ENCODE measurements at regions not wholly inside any gene's neighbourhood (a gene's known extent, or its start where the extent isn't known, plus 50 kb on each side); places are given as distances from the start of the nearest gene placed in this dataset.

GRCh38 chr1:165068741-165069140, 287.8 kb downstream of the LMX1A start:
- H3K27me3 ChIP-seq (ENCODE audit: insufficient read depth, low read length), result no peaks in the 10 kb centered on the region
- H3K36me3 Mint-ChIP-seq (ENCODE audit: low read depth, unreplicated experiment), result no peaks in the 10 kb centered on the region
- H2AFZ ChIP-seq (ENCODE audit: low read depth, low read length), result no peak overlapping the region
- no peak overlapping the region for H3K4me3 Mint-ChIP-seq (ENCODE audit: unreplicated experiment)
- TF ChIP-seq EZH2 (IDR thresholded peaks at IDR 0.05; ENCODE audit: insufficient read depth, low read length), result no peak
- no peak for TF ChIP-seq CTCF (IDR thresholded peaks at IDR 0.05; ENCODE audit: insufficient read depth, low read depth, low read length)
- H3K27me3 Mint-ChIP-seq (ENCODE audit: low read depth, unreplicated experiment), result peaks cover 4% of the 10 kb centered on the region
- H3K4me2 ChIP-seq (ENCODE audit: low read length), result no peak overlapping the region
- no peak overlapping the region for H3K27ac Mint-ChIP-seq (ENCODE audit: unreplicated experiment)
- DNase-seq (ENCODE audit: low read depth) (no peak), FAIRE-seq (no peak)
- no peaks in the 10 kb centered on the region for H3K9me3 ChIP-seq (ENCODE audit: insufficient read depth, low read depth, low read length)
- no peak overlapping the region for H3K4me3 ChIP-seq (ENCODE audit: insufficient read depth, low read depth, low read length)
- H3K36me3 ChIP-seq (ENCODE audit: insufficient read depth, low read length), result no peaks in the 10 kb centered on the region
- peaks cover 1% of the 10 kb centered on the region for H3K4me1 Mint-ChIP-seq (ENCODE audit: low read depth, unreplicated experiment)
- H3K9ac ChIP-seq (ENCODE audit: low read length), result no peak overlapping the region
- no peaks in the 10 kb centered on the region for H4K20me1 ChIP-seq (ENCODE audit: insufficient read depth, low read length)
- no peak overlapping the region for H3K27ac ChIP-seq (ENCODE audit: low read depth, low read length)
- no peaks in the 10 kb centered on the region for H3K4me1 ChIP-seq (ENCODE audit: insufficient read depth, low read length)
- no peaks in the 10 kb centered on the region for H3K79me2 ChIP-seq (ENCODE audit: insufficient read depth, low read length)
- no peaks in the 10 kb centered on the region for H3K9me3 Mint-ChIP-seq (ENCODE audit: unreplicated experiment)

- Histone ChIP-seq H4K20me1 (ENCODE audit: insufficient read depth, low read length) (no peaks in the 10 kb centered on the region), H3K9me3 (ENCODE audit: insufficient read depth, low read depth, low read length) (no peaks in the 10 kb centered on the region), H3K27me3 (ENCODE audit: insufficient read depth, low read length) (no peaks in the 10 kb centered on the region), H3K4me1 (ENCODE audit: insufficient read depth, low read length) (no peaks in the 10 kb centered on the region), H3K9ac (ENCODE audit: low read length) (no peak overlapping the region), H3K4me3 (ENCODE audit: insufficient read depth, low read depth, low read length) (no peak overlapping the region), H3K79me2 (ENCODE audit: insufficient read depth, low read length) (no peaks in the 10 kb centered on the region), H3K27ac (ENCODE audit: low read depth, low read length) (no peak overlapping the region), H3K36me3 (ENCODE audit: insufficient read depth, low read length) (no peaks in the 10 kb centered on the region), H2AFZ (ENCODE audit: low read depth, low read length) (no peak overlapping the region), H3K4me2 (ENCODE audit: low read length) (no peak overlapping the region)
- no peaks in the 10 kb centered on the region for H3K9me3 Mint-ChIP-seq (ENCODE audit: unreplicated experiment)
- H3K4me1 Mint-ChIP-seq (ENCODE audit: low read depth, unreplicated experiment), result peaks cover 1% of the 10 kb centered on the region
- FAIRE-seq (no peak), DNase-seq (ENCODE audit: low read depth) (no peak)
- H3K27ac Mint-ChIP-seq (ENCODE audit: unreplicated experiment), result no peak overlapping the region
- H3K4me3 Mint-ChIP-seq (ENCODE audit: unreplicated experiment), result no peak overlapping the region
- H3K27me3 Mint-ChIP-seq (ENCODE audit: low read depth, unreplicated experiment), result peaks cover 4% of the 10 kb centered on the region
- TF ChIP-seq EZH2 (IDR thresholded peaks at IDR 0.05; ENCODE audit: insufficient read depth, low read length) (no peak), CTCF (IDR thresholded peaks at IDR 0.05; ENCODE audit: insufficient read depth, low read depth, low read length) (no peak)
- H3K36me3 Mint-ChIP-seq (ENCODE audit: low read depth, unreplicated experiment), result no peaks in the 10 kb centered on the region
Measured at GRCh38 chr1:165067829-165068228, 288.7 kb downstream of the LMX1A start.

GRCh38 chr1:165063181-165063965, 293.1 kb downstream of the LMX1A start:
- Histone ChIP-seq H3K4me2 (ENCODE audit: low read length) (no peak overlapping the region), H3K27ac (ENCODE audit: low read depth, low read length) (no peak overlapping the region), H3K27me3 (ENCODE audit: insufficient read depth, low read length) (no peaks in the 10 kb centered on the region), H3K9me3 (ENCODE audit: insufficient read depth, low read depth, low read length) (no peaks in the 10 kb centered on the region), H3K9ac (ENCODE audit: low read length) (no peak overlapping the region), H3K4me1 (ENCODE audit: insufficient read depth, low read length) (no peaks in the 10 kb centered on the region), H3K79me2 (ENCODE audit: insufficient read depth, low read length) (no peaks in the 10 kb centered on the region), H4K20me1 (ENCODE audit: insufficient read depth, low read length) (no peaks in the 10 kb centered on the region), H3K36me3 (ENCODE audit: insufficient read depth, low read length) (no peaks in the 10 kb centered on the region), H3K4me3 (ENCODE audit: insufficient read depth, low read depth, low read length) (no peak overlapping the region), H2AFZ (ENCODE audit: low read depth, low read length) (no peak overlapping the region)
- H3K9me3 Mint-ChIP-seq (ENCODE audit: unreplicated experiment), result no peaks in the 10 kb centered on the region
- DNase-seq (ENCODE audit: low read depth) (no peak), FAIRE-seq (no peak)
- H3K4me3 Mint-ChIP-seq (ENCODE audit: unreplicated experiment), result no peak overlapping the region
- no peaks in the 10 kb centered on the region for H3K4me1 Mint-ChIP-seq (ENCODE audit: low read depth, unreplicated experiment)
- TF ChIP-seq CTCF (IDR thresholded peaks at IDR 0.05; ENCODE audit: insufficient read depth, low read depth, low read length) (no peak), EZH2 (IDR thresholded peaks at IDR 0.05; ENCODE audit: insufficient read depth, low read length) (no peak)
- H3K36me3 Mint-ChIP-seq (ENCODE audit: low read depth, unreplicated experiment), result no peaks in the 10 kb centered on the region
- no peak overlapping the region for H3K27ac Mint-ChIP-seq (ENCODE audit: unreplicated experiment)
- H3K27me3 Mint-ChIP-seq (ENCODE audit: low read depth, unreplicated experiment), result peaks cover 3% of the 10 kb centered on the region
